ENCODE measurements at regions not wholly inside any gene's neighbourhood (a gene's known extent, or its start where the extent isn't known, plus 50 kb on each side); places are given as distances from the start of the nearest gene placed in this dataset.

DNA sequence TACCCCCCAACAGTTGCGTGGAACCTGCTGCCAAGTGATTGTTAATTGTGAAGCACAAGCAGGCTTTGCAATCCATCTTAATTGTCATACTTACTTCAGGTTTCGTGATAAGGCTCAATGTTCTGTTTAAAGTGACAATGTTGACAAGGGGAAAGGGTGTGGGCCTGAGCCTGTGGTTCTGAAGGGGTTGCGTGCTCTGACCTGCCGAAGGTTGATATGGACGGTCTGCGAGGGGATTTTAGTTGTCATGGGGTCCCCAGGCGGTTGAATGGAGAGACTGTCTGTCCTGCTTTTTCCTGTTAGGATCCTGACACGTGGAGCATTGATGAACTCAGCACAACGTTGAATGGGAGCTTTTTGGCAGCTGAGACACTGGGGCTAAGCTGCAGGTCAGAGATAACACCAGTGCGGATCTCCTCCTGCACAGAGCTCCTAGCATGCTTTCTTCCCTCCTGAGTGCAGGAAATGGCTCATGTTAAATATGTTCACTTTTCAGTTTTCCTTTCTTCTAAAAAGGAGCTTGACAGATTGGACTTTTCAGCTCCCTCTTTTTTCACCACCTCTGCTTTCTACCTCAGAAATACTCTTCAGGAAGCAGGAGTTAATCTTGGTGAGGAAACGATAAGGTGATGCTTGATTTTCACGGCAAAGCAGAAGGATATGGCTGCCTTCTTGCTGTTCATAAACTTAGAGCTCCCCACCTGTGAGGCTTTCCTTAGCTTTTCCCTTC, 62.9 kb upstream of the ZEB2 start:
- H3K9ac ChIP-seq (ENCODE audit: low read length), result no peak overlapping the region
- no peaks in the 10 kb centered on the region for H4K20me1 ChIP-seq (ENCODE audit: low read length)
- intact Hi-C loops (cut with micrococcal nuclease), result no loop called here
- DNase-seq (no peak), ATAC-seq (no peak)
- no peak overlapping the region for H3K27ac ChIP-seq (ENCODE audit: low read length)
- CTCF ChIA-PET, result interaction anchor here (0.7 kb wide), 1 partner anchor 369 kb away, joined by 5 read pairs; no protein-coding TSS in a partner anchor
- no peak overlapping the region for H3K4me3 ChIP-seq (ENCODE audit: low read length)
- no peak for TF ChIP-seq EZH2 (IDR thresholded peaks at IDR 0.05; ENCODE audit: low read length, unreplicated experiment)
- no peak for TF ChIP-seq EZH2phosphoT487 (IDR thresholded peaks at IDR 0.05; ENCODE audit: borderline replicate concordance, low read length)
- TF ChIP-seq, protein P1, sequence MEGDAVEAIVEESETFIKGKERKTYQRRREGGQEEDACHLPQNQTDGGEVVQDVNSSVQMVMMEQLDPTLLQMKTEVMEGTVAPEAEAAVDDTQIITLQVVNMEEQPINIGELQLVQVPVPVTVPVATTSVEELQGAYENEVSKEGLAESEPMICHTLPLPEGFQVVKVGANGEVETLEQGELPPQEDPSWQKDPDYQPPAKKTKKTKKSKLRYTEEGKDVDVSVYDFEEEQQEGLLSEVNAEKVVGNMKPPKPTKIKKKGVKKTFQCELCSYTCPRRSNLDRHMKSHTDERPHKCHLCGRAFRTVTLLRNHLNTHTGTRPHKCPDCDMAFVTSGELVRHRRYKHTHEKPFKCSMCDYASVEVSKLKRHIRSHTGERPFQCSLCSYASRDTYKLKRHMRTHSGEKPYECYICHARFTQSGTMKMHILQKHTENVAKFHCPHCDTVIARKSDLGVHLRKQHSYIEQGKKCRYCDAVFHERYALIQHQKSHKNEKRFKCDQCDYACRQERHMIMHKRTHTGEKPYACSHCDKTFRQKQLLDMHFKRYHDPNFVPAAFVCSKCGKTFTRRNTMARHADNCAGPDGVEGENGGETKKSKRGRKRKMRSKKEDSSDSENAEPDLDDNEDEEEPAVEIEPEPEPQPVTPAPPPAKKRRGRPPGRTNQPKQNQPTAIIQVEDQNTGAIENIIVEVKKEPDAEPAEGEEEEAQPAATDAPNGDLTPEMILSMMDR (conservative IDR thresholded peaks at IDR 0.05; ENCODE audit: low read depth, low read length), result no peak
- no peak overlapping the region for H3K4me2 ChIP-seq (ENCODE audit: low read length)
- no peaks in the 10 kb centered on the region for H3K79me2 ChIP-seq (ENCODE audit: low read length)
- H3K36me3 ChIP-seq (ENCODE audit: low read depth, low read length), result no peaks in the 10 kb centered on the region
- H3K9me2 ChIP-seq (replicated peaks; ENCODE audit: low read length), result no peaks in the 10 kb centered on the region
- H3K9me3 ChIP-seq (ENCODE audit: low read length), result no peaks in the 10 kb centered on the region
- no peak overlapping the region for H2AFZ ChIP-seq (ENCODE audit: low read length)
- H3F3A ChIP-seq (ENCODE audit: low read length, unreplicated experiment), result no peaks in the 10 kb centered on the region
- BruUV-seq (replicated peaks), result no TSS peak
- H3K27me3 ChIP-seq (ENCODE audit: low read length), result no peaks in the 10 kb centered on the region
- peaks cover 12% of the 10 kb centered on the region for H3K4me1 ChIP-seq (ENCODE audit: insufficient read depth, low read length)
- POLR2A ChIA-PET (ENCODE audit: unreplicated experiment), result interaction anchor here (0.6 kb wide), 1 partner anchor 1009 kb away, joined by 4 read pairs; no protein-coding TSS in a partner anchor

DNA sequence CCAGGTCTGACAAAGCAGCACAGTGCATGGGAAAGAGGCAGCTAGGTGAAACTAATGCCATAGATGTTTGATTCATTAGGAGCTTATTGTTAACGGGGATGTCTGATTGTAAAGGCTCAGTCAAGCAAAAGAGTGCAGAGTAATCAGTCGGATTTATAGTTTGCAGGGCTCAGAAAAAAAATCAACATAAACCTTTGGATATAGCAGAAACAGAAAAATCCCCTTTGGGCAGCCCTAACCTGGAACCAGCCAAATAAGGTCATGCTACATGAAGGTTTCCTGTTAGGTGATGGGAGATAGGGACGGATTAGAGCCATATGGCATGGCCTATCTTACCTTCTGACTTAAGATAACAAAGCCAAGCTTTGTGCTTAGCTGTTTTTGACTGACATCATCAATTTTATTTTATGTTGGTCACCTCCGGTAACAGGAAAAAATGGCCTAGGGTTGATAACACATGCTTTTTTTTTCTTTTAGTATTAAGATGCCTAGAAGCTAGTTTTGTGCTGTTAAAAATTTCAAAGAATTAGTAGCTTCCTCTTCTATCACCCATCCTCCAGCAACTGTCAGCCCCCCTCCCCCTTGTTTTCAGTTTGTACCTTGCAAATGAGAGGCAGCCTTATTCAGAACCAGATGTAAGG, 60.7 kb upstream of the ZEB2 start:
- peaks cover 12% of the 10 kb centered on the region for H3K4me1 ChIP-seq (ENCODE audit: insufficient read depth, low read length)
- no peak for TF ChIP-seq EZH2 (IDR thresholded peaks at IDR 0.05; ENCODE audit: low read length, unreplicated experiment)
- no peak for TF ChIP-seq EZH2phosphoT487 (IDR thresholded peaks at IDR 0.05; ENCODE audit: borderline replicate concordance, low read length)
- TF ChIP-seq, protein P1 (conservative IDR thresholded peaks at IDR 0.05; ENCODE audit: low read depth, low read length), result no peak
- H2AFZ ChIP-seq (ENCODE audit: low read length), result no peak overlapping the region
- no peaks in the 10 kb centered on the region for H3K36me3 ChIP-seq (ENCODE audit: low read depth, low read length)
- H3K9ac ChIP-seq (ENCODE audit: low read length), result no peak overlapping the region
- no peak overlapping the region for H3K27ac ChIP-seq (ENCODE audit: low read length)
- ATAC-seq (no peak), DNase-seq (no peak)
- H3F3A ChIP-seq (ENCODE audit: low read length, unreplicated experiment), result no peaks in the 10 kb centered on the region
- intact Hi-C loops (cut with micrococcal nuclease), result no loop called here
- H3K27me3 ChIP-seq (ENCODE audit: low read length), result no peaks in the 10 kb centered on the region
- H3K4me3 ChIP-seq (ENCODE audit: low read length), result no peak overlapping the region
- no peaks in the 10 kb centered on the region for H3K79me2 ChIP-seq (ENCODE audit: low read length)
- CTCF ChIA-PET, result no interaction called here
- no peaks in the 10 kb centered on the region for H3K9me2 ChIP-seq (replicated peaks; ENCODE audit: low read length)
- no peak overlapping the region for H3K4me2 ChIP-seq (ENCODE audit: low read length)
- POLR2A ChIA-PET (ENCODE audit: unreplicated experiment), result no interaction called here
- no peaks in the 10 kb centered on the region for H3K9me3 ChIP-seq (ENCODE audit: low read length)
- no peaks in the 10 kb centered on the region for H4K20me1 ChIP-seq (ENCODE audit: low read length)
- no TSS peak for BruUV-seq (replicated peaks)

DNA sequence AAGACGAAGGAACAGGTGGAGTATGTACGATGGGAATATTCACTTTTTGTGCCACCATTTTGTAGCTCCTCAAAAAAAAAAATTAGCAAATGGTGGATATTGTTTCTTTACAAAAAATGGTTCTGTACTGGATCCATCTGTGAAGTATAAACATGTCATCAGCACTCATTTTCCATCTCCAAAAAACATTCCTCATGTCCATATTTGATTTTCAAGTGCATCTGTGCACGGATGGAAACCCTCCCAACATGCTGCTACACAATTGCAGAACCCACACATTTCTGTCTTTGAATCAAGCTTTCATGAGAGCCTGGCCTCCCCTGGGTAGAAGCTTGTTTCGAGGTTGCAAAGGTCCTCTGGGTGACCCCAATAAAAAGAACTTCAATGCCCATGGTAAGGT, 59.6 kb upstream of the ZEB2 start:
- Histone ChIP-seq H3K27me3 (ENCODE audit: low read length) (no peaks in the 10 kb centered on the region), H3K4me3 (ENCODE audit: low read length) (no peak overlapping the region), H4K20me1 (ENCODE audit: low read length) (no peaks in the 10 kb centered on the region), H3K9me2 (replicated peaks; ENCODE audit: low read length) (no peaks in the 10 kb centered on the region), H3K36me3 (ENCODE audit: low read depth, low read length) (no peaks in the 10 kb centered on the region), H3K4me1 (ENCODE audit: insufficient read depth, low read length) (peaks cover 9% of the 10 kb centered on the region), H2AFZ (ENCODE audit: low read length) (no peak overlapping the region), H3K9ac (ENCODE audit: low read length) (no peak overlapping the region), H3K79me2 (ENCODE audit: low read length) (no peaks in the 10 kb centered on the region), H3F3A (ENCODE audit: low read length, unreplicated experiment) (no peaks in the 10 kb centered on the region), H3K9me3 (ENCODE audit: low read length) (no peaks in the 10 kb centered on the region), H3K27ac (ENCODE audit: low read length) (no peak overlapping the region), H3K4me2 (ENCODE audit: low read length) (no peak overlapping the region)
- ATAC-seq (no peak), DNase-seq (no peak)
- CTCF ChIA-PET, result no interaction called here
- BruUV-seq (replicated peaks), result no TSS peak
- intact Hi-C loops (cut with micrococcal nuclease), result no loop called here
- TF ChIP-seq EZH2phosphoT487 (IDR thresholded peaks at IDR 0.05; ENCODE audit: borderline replicate concordance, low read length), result no peak
- TF ChIP-seq, protein P1 (conservative IDR thresholded peaks at IDR 0.05; ENCODE audit: low read depth, low read length), result no peak
- no peak for TF ChIP-seq EZH2 (IDR thresholded peaks at IDR 0.05; ENCODE audit: low read length, unreplicated experiment)
- POLR2A ChIA-PET (ENCODE audit: unreplicated experiment), result no interaction called here

Measured in PC-3 (cell line).